Keratinocyte (primary cell): ENCODE measurements at regions not wholly inside any gene's neighbourhood (a gene's known extent, or its start where the extent isn't known, plus 50 kb on each side); places are given as distances from the start of the nearest gene placed in this dataset.

Experiments
- DNase-seq: peaks from one replicate; pipeline ENCODE4 v3.0.0-alpha.2; 2011; ENCODE audit warnings: low read depth, missing footprints, low spot score
- FAIRE-seq: peaks from 2 replicates; lab custom pipeline; 2011; peaks lifted over from hg19 to GRCh38; lab: Jason Lieb, UNC
- H2AFZ ChIP-seq: 2 replicates; pipeline ENCODE4 v1.6.0; 2012; ENCODE audit warnings: low read length, control low read depth, inconsistent platforms; ENCODE audit not compliant: control insufficient read depth
- H3K27ac ChIP-seq: 2 replicates; pipeline ENCODE4 v1.5.1; 2011; ENCODE audit warnings: low read length; ENCODE audit not compliant: control insufficient read depth, insufficient read depth
- H3K27me3 ChIP-seq: 3 replicates; pipeline ENCODE4 v1.6.0; 2011; ENCODE audit warnings: low read length; ENCODE audit not compliant: control insufficient read depth, insufficient read depth; ENCODE audit errors: extremely low read depth
- H3K36me3 ChIP-seq, 2 experiments: 2 replicates in 1 of 2; 3 replicates in 1 of 2; pipeline ENCODE4 v1.5.1; 2011; ENCODE audit warnings: low read length in 2 of 2, mild to moderate bottlenecking in 1 of 2; ENCODE audit not compliant: control insufficient read depth in 2 of 2, insufficient read depth in 2 of 2; ENCODE audit errors: extremely low read depth in 1 of 2
- H3K4me1 ChIP-seq: 3 replicates; pipeline ENCODE4 v1.5.1; 2011; ENCODE audit warnings: low read length; ENCODE audit not compliant: control insufficient read depth, insufficient read depth; ENCODE audit errors: extremely low read depth
- H3K4me2 ChIP-seq: 3 replicates; pipeline ENCODE4 v1.6.0; 2011; ENCODE audit warnings: low read depth, low read length; ENCODE audit not compliant: control insufficient read depth, insufficient read depth; ENCODE audit errors: extremely low read depth
- H3K4me3 ChIP-seq, 3 experiments: fragments of 200-600 bp in 1 of 3; sonication (generic) in 1 of 3; 2 replicates in 2 of 3; 3 replicates in 1 of 3; pipeline ENCODE4 v1.5.1; 2011 to 2016; ENCODE audit warnings: low read length in 3 of 3, mild to moderate bottlenecking in 3 of 3, control low read depth in 2 of 3, inconsistent platforms in 1 of 3, low read depth in 1 of 3, mixed read lengths in 1 of 3, mixed run types in 1 of 3, moderate library complexity in 1 of 3; ENCODE audit not compliant: control insufficient read depth in 2 of 3, insufficient read depth in 2 of 3; ENCODE audit errors: extremely low read depth in 1 of 3
- H3K79me2 ChIP-seq: 2 replicates; pipeline ENCODE4 v1.6.0; 2012; ENCODE audit warnings: low read length; ENCODE audit not compliant: control insufficient read depth, insufficient read depth
- H3K9ac ChIP-seq: 3 replicates; pipeline ENCODE4 v1.6.0; 2011; ENCODE audit warnings: low read length; ENCODE audit not compliant: control insufficient read depth, insufficient read depth; ENCODE audit errors: extremely low read depth
- H3K9me1 ChIP-seq: 3 replicates; pipeline ENCODE4 v1.6.0; 2011; ENCODE audit warnings: low read length; ENCODE audit not compliant: control insufficient read depth, insufficient read depth; ENCODE audit errors: extremely low read depth
- H3K9me3 ChIP-seq: 2 replicates; pipeline ENCODE4 v1.5.1; 2012; ENCODE audit warnings: low read depth, low read length; ENCODE audit not compliant: control insufficient read depth
- H4K20me1 ChIP-seq: 3 replicates; pipeline ENCODE4 v1.6.0; 2011; ENCODE audit warnings: low read length; ENCODE audit not compliant: control insufficient read depth, insufficient read depth; ENCODE audit errors: extremely low read depth
- CTCF ChIP-seq, 3 experiments: IDR thresholded peaks in 1 of 3; conservative IDR thresholded peaks in 1 of 3; optimal IDR thresholded peaks in 1 of 3; 2 replicates in 2 of 3; 3 replicates in 1 of 3; pipeline versions ENCODE3 to v1.5.1; 2011; ENCODE audit warnings: low read length in 3 of 3, mild to moderate bottlenecking in 3 of 3, moderate library complexity in 2 of 3, control low read depth in 1 of 3, inconsistent platforms in 1 of 3; ENCODE audit not compliant: insufficient read depth in 2 of 3; ENCODE audit errors: extremely low read depth in 1 of 3
- EZH2 ChIP-seq: IDR thresholded peaks from one replicate; pipeline ENCODE4 v1.6.1; 2012; ENCODE audit warnings: inconsistent platforms, mild to moderate bottlenecking, low read length, moderate library complexity
- dilution Hi-C: fragments of 300-500 bp; cut with MboI; formaldehyde crosslinking; loops from one replicate; pipeline ENCODE4 v1.7.0; 2020; ENCODE audit warnings: low sequenced_read_pairs; ENCODE audit not compliant: extremely low pct_ligation_motif_present

- H3K4me3 ChIP-seq: no peak overlapping the region
- dilution Hi-C loops: no loop called here
- H4K20me1 ChIP-seq: no peaks in the 10 kb centered on the region
- TF ChIP-seq EZH2: no peak
- DNase-seq (no peak), FAIRE-seq (no peak)
- no peaks in the 10 kb centered on the region for H3K79me2 ChIP-seq
- no peak overlapping the region for H3K9ac ChIP-seq
- no peak overlapping the region for H3K4me2 ChIP-seq
- H3K36me3 ChIP-seq: no peaks in the 10 kb centered on the region
- H3K4me1 ChIP-seq: no peaks in the 10 kb centered on the region
- H3K27me3 ChIP-seq: no peaks in the 10 kb centered on the region
- H3K9me3 ChIP-seq: no peaks in the 10 kb centered on the region
- H3K27ac ChIP-seq: no peak overlapping the region
- H2AFZ ChIP-seq: no peak overlapping the region
- H3K9me1 ChIP-seq: no peaks in the 10 kb centered on the region
These were observed 120.2 kb upstream of the ESRRG start for GRCh38 chr1:216843409-216843808.

GRCh38 chr1:216841165-216841564, 117.9 kb upstream of the ESRRG start:
- no peak for TF ChIP-seq EZH2
- TF ChIP-seq CTCF (optimal IDR thresholded peaks at IDR 0.05 in 1 of 3, IDR thresholded peaks at IDR 0.05 in 1 of 3, conservative IDR thresholded peaks at IDR 0.05 in 1 of 3; ENCODE audit: extremely low read depth in 1 of 3, insufficient read depth in 2 of 3, low read length in 3 of 3): no peak

GRCh38 chr1:216836316-216836715, 113.1 kb upstream of the ESRRG start:
- no peaks in the 10 kb centered on the region for H3K9me3 ChIP-seq
- H3K79me2 ChIP-seq: no peaks in the 10 kb centered on the region
- H3K27me3 ChIP-seq: no peaks in the 10 kb centered on the region
- DNase-seq (no peak), FAIRE-seq (no peak)
- no peaks in the 10 kb centered on the region for H4K20me1 ChIP-seq
- dilution Hi-C loops: no loop called here
- H2AFZ ChIP-seq: no peak overlapping the region
- TF ChIP-seq EZH2 (no peak), CTCF (optimal IDR thresholded peaks at IDR 0.05 in 1 of 3, IDR thresholded peaks at IDR 0.05 in 1 of 3, conservative IDR thresholded peaks at IDR 0.05 in 1 of 3; ENCODE audit: extremely low read depth in 1 of 3, insufficient read depth in 2 of 3, low read length in 3 of 3) (no peak)
- no peak overlapping the region for H3K4me2 ChIP-seq
- no peaks in the 10 kb centered on the region for H3K9me1 ChIP-seq
- no peak overlapping the region for H3K4me3 ChIP-seq
- no peak overlapping the region for H3K27ac ChIP-seq
- no peaks in the 10 kb centered on the region for H3K4me1 ChIP-seq
- H3K9ac ChIP-seq: no peak overlapping the region
- no peaks in the 10 kb centered on the region for H3K36me3 ChIP-seq

More at GRCh38 chr1:216841165-216841564, 117.9 kb upstream of the ESRRG start:
- Histone ChIP-seq H3K27me3 (no peaks in the 10 kb centered on the region), H3K9me3 (no peaks in the 10 kb centered on the region), H4K20me1 (no peaks in the 10 kb centered on the region), H3K4me2 (no peak overlapping the region), H3K9me1 (no peaks in the 10 kb centered on the region), H3K79me2 (no peaks in the 10 kb centered on the region), H2AFZ (no peak overlapping the region), H3K4me1 (no peaks in the 10 kb centered on the region), H3K27ac (no peak overlapping the region), H3K36me3 (no peaks in the 10 kb centered on the region), H3K9ac (no peak overlapping the region), H3K4me3 (no peak overlapping the region)
- no peak for FAIRE-seq
- dilution Hi-C loops: no loop called here
- DNase-seq: no peak
